HG03457 (cell line): ENCODE measurements at regions not wholly inside any gene's neighbourhood (a gene's known extent, or its start where the extent isn't known, plus 50 kb on each side); places are given as distances from the start of the nearest gene placed in this dataset.
"Not testable (repeated sequence)": the region's sequence is repeated elsewhere in the genome, so short reads cannot be mapped to it uniquely, and the experiment has no call there.

Source experiments
- ATAC-seq: cut with Tn5 transposase; IDR thresholded peaks from one replicate; pipeline ENCODE4 v1.9.1; 2021; ENCODE audit warnings: moderate number of reproducible peaks; ENCODE audit not compliant: unreplicated experiment

DNA sequence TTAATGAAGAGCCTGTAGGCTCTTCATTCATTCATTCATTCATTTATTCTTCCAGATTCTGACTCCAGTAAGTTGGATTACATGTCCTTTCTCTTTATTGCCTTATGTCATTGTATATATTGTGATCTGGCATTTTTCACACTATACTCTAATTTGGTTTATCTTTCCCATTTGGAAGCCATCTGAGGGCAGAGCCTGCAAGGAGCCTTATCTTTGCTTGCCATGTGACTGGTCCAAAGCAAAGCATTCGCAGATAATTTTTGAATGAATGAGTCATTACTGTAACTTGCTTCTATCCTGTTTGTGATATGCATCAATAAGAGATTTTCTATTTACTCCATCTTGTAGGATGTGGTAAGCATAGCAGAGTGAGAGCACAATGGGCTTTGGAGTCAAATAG is 108.4 kb upstream of the DAB1 start:
- ATAC-seq: no peak

DNA sequence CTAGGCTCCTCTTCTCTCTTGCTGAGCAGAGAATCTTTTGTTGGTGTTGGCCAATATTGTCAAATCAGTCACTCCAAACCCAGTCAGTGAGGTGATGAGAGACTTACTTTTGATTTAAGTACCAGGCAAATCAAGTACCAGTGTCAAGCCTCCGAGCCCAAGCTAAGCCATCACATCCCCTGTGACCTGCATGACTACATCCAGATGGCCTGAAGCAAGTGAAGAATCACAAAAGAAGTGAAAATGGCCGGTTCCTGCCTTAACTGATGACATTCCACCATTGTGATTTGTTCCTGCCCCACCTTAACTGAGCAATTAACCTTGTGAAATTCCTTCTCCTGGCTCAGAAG is 107.0 kb upstream of the DAB1 start:
- not testable (repeated sequence) for ATAC-seq

DNA sequence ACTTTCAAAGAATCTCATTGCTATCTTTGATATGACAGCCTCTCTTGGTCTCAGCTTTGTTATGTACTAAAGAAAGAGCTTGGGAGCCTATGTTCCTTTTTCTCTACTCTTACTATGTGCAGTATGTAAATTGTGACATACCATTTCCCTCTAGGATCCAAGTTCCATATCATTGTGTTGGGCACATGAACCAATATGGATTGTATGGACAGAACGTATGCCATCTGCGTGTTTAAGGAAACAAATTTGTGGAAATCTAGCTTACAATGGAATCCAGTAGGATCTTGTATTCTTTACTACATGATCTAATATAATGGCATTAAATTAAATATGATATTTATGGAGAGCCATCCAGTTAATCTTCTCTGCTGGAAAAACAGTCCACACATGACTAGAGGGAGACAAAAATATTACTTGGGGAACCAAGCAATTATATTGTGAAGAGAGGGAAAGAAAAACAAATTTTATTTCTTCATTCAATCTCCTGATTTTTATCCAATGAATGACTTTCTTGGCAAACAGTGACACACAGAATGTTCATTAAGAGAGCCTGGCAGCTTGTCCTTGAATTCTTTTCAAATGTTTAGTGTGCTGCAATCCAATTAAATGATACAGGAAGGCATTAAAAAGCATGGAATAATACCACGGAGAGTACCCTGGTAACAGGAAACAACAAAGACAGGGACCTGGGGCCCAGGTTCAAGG is 106.5 kb upstream of the DAB1 start:
- no peak for ATAC-seq

DNA sequence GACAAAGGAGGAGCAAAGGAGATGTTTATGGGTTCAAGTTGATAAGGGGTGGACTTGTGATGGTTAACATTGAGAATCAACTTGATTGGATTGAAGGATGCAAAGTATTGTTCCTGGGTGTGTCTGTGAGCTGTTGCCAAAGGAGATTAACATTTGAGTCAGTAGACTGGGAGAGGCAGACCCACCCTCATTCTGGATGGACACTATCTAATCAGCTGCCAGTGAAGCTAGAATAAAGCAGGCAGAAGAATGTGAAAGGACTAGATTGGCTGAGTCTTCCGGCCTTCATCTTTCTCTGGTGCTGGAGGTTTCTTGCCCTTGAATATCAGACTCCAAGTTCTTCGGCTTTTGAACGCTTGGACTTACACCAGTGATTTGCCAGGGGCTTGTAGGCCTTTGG is 98.7 kb upstream of the DAB1 start:
- no peak for ATAC-seq

DNA sequence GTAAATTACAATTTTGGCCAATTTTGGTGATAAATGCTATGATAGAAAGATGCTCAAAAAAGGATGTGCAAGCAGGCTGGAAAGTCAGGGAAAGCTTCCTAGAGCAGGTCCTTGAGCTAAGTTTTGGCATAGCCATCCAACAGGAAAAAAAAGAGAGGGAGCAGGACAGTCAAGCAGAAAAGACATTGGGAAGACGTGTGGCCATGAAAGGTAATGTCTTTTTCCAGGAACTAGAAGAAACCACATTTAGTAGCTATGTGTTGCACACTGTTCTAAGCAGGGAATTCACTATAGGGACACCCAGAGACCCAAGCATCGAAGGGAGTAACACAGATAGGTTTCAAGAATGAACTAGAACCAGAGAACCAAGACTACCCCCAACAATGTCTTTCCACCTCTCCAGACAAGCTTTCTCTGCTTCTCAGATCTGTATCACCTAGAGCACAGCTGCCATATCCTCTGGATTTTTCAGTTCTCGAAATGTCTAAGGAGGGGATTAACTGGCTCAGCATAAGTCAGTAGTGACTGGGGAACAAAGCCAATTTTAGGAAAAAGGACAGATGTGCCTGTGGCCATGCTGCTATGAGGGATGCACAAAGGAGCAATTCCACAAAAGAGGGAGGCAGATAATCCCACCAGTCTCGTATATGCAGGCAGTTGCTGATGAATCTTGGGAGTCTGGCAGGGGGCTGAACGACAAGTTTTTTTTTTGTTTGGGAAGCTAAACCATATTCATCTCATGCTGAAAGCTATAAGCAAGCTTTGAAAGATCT is 97.1 kb upstream of the DAB1 start:
- no peak for ATAC-seq

DNA sequence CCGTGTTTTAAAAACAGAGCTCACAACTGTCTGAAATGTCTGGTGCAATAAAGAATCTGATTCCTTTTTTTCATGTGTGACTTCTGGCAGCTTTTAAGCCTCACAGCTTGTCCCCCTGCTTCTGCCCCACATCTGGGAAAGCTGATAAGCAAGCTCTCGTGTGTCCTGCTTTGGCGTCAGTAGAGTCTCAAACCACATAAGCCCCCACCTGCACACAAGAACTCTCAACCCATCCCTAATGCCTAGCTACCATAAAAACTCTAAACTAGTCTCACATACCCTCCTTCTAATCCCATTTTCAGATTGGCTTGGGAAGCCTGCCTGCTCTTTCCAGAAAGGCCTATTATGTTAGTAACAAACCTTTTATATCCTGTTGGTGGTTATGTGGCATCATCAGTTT is 94.6 kb upstream of the DAB1 start:
- ATAC-seq: no peak

DNA sequence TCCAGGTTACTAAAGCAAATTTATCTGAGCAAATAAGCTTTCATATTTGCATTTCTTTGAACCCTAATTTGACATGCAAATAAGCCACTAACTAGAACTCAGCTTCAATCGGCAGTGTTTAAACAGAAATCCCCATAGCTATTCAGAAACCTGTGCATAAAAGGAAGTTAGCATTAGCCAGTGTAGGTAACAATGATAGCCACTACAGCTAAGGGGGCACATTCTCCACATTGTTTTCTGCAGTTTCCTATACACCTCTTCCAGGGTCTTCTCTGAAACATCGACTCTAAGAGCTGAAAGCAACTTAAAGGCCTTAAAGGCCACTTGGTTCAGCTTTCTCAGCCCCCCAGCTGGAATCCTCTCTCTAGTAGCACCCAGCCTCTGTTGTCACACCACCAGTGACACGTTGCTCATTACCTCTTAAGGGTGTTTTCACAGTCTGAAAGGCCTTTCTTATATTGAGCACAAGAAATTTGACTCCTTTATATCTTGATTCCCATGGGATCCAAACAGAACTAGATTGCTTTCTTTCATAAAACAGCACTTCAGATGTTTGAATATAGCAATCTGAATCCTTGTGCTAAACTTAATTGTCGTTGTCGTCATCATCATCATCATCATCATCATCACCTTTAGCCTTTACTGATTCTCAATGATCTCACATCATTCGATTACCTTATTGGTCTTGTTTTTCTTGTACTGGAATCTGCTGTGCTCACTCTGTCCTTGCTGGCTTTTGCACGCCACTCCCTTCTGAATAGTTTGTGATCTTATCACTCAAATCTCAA is 93.9 kb upstream of the DAB1 start:
- no peak for ATAC-seq

DNA sequence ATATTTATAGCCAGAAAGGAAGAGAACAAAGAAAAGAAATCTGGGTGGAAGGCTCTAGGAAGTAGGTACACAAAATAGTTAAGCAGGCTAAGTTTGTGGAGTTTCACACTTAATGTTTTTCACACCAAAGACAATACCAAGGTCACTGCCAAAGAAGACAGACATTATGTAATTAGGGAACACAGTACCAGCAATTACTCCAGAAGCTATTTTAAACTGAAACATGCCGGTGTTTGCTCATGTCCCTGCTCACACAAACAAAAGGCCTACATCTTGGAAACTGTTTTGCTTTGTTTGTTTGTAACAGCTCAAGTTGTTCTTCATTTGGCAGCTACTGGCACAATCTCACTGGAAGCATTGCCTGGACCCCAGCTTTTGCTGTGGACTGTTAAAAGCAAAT is 88.5 kb upstream of the DAB1 start:
- no peak for ATAC-seq

DNA sequence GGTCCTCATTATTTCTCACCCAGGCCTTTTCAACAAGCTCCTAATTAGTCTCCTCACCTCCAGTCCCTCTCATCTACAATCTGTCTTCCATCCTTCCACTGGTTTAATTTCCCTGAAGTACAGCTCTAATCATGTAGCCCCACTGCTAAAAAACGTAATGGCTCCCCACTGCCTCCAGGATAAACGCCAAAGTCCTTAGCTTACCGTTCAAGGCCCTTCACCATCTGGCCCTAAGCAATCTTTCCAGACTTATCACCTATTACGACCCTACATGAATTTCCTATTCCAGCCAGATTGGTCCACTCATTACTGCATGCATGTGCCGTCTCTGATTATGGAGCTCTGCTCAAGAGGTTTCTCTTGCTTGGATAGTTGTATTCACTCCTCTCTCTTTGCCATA is 83.1 kb upstream of the DAB1 start:
- ATAC-seq: no peak

DNA sequence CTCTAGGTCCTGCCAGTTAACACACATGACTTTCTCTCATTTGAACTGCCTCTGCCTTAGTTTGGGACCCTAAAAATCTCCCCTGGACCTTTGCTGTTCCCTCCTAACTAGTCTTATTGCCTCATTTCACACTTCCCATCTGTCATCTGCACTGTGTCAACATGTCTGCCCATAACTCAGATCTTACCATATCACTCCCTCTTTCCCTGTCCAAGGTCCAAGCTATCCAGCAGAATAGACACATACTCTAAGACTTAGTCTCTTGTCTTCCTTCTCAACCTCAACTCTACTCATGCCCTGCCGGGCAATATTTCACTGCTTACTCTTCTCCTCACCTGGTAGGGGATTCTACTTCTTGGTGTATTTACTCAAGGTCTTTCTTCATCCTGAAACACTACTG is 79.5 kb upstream of the DAB1 start:
- ATAC-seq: no peak

DNA sequence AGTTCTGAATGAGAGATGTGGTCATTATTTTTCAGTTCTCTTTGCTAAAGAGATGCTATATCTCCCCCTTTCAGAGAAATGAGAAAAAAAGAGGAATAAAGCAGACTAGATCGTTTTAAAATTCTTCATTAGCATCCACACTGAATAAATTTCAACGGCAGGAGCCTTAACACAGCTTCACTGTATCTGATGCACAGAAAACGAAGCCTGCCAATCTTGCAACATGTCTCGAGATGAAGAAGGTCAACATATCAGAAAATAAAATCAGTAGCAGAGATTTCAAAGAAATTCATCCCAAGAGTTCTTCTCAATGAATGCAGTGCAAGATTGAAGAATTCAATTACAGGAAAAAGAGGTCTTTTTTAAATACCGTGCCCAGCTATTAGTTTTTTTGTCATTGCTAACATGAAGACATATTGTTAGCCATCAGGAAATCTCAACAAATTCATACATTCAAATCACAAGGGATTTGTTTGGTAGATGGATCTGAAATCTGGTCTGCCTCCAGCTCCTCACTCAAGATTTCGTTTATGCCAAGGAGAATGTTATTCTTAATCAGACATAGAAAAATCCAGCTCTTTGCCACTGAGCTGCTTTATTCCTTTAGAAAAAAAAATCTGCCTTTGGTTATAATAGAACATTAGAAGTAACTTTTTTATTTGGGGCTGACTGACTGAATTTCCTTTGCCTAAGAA is 76.4 kb upstream of the DAB1 start:
- ATAC-seq: no peak

DNA sequence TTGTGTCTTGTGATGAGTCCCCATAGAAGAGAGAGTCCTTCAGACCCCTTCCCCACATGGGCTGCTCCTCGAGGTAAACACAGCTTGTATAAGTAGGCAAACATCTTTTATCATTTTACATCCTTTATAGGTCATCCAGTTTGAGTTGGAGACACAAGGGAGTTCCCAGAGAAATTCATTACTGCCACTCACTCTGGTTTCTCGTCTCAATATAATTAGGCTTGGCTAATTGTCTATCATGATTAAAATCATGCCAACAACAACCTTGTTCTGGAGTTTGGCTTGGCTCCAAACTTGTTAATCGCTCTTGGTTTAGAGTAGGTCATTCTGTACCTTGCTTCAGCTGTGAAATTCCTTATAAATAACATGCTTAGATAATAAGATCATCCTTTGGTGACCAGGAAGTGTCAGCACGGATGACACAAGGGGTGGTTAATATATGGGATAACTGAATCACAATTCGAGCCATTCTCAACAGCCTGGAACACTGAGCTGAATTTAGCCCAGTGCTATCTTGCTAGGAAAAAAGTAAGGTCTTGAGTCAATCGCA is 70.7 kb upstream of the DAB1 start:
- ATAC-seq: no peak

DNA sequence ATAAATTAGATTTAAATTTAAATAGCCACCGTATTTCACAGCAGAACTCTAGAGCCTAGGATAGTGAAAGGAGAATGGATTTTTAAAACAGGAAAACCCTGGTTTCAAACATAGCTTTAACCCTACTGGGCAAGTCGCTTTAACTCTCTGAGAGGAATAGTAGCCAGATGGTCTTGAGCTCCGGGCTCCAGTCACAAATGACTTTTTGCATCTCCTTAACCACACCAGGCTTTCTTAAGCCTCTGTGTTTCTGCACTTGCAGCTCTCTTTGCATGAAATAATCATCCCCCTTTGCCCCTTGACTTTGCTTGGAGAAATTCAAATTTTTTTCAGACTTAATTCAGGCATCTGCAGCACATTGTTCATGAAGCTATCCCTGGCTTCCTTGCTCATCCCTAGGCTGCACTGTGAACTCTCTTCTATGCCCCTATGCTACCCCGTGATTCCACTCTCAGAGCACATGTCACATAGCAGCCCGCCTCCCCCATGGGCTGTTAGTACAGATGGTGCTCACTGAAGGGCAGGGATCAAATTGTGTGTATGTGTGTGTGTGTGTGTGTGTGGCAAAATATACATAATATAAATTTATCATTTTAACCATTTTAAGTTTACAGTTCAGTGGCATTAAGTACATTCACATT is 68.8 kb upstream of the DAB1 start:
- ATAC-seq: no peak

DNA sequence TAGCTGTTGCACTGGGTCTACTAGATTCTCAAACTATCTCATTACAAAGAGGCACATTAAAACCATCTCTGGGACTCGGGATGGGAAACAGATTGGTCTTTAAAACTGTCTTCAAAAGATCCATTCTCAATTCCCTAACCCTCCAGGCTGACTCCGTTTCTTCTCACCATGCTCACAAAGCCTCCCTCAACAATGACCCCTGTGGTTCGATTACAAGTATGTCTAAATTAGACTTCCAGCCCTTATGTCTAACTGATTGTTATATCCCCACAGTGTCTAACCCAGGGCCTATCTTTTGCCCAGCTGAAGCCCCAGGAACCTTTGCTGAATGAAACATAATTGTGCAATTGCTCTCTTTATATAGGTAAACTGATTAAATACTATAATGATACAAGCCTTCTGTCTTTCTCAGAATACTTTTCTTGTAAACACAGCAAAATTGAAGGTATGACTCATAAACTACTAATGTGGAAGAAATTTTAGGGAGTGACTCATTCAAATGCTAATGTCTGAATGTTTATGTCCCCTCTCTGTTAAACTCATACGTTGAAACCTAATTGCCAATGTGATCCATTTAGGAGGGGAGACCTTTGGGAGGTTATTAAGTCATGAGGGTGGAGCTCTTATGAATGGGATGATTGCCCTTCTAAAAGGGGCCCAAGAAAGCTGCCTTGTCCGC is 65.6 kb upstream of the DAB1 start:
- ATAC-seq: no peak

DNA sequence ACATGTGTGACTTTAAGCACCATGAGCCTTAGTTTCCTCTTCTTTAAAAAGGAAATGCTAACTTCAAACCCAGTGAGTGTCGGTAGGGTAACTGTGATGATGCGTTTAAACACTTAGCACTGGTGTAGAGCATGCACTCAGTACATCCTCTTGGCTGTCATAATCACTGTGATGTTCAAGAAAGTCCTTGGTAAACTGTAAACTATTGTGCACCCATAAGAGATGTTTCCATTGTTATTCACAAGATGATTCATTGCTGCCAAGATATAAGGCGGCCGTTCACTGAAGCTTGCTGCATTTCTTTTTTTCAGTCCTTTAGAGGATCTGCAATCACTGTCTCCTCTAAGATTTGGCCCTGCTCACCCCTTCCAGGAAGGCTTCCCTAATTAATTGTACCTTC is 61.8 kb upstream of the DAB1 start:
- no peak for ATAC-seq

DNA sequence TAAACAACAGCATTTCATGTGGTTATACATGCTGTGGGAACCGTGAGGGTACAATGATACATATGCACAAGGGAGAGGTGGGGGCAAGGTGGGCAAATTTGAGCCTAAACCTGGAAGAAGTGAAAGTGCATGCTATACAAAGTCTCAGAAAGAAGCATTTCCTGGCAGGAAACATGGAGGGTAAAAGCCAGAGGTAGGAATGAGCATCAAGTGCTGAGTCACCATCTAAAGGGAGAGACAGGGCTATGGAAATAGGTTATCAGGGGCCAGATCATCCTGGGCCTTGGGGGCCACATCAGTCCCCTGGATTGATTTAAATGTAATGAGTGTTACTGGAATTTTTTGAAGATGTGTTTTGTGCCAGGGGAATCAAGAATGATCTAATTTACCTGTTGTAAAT is 60.1 kb upstream of the DAB1 start:
- ATAC-seq: no peak

DNA sequence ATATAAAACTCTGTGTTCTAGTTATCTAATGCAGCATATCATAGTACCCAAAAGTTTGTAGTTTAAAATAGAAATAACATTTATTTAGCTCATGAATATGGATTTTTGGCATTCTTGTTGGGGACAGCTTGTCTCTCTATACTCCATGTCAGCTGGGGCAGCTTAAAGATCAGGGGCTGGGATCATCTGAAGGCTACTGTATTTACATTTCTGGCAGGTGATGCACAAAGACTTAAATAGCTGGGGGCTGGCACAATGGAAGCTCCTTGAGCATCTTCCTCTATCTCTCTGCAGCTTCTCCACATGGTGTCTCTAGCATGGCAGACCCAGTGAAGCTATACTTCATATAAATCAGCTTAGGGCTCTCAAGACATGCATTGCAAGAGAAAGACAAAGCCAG is 55.6 kb upstream of the DAB1 start:
- no peak for ATAC-seq

DNA sequence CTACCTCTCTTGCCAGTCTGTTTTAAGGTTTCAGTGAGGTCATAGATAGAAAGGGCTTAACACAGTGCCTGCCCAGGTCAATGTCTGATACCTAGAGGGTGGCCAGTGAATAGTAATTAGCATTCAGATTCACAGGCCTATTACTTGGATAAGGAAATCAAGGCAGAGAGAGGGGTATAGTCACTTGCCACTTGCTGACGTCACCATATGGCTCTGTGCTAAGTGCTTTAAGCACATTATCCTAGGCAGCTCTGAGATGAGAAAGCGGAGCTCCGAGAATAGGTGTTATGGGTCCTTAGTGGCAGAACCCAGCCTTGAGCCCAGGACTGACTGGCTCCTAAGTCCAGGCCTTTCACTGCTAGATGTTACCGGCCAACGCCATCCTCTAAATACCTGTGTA is 51.5 kb upstream of the DAB1 start:
- ATAC-seq: no peak

DNA sequence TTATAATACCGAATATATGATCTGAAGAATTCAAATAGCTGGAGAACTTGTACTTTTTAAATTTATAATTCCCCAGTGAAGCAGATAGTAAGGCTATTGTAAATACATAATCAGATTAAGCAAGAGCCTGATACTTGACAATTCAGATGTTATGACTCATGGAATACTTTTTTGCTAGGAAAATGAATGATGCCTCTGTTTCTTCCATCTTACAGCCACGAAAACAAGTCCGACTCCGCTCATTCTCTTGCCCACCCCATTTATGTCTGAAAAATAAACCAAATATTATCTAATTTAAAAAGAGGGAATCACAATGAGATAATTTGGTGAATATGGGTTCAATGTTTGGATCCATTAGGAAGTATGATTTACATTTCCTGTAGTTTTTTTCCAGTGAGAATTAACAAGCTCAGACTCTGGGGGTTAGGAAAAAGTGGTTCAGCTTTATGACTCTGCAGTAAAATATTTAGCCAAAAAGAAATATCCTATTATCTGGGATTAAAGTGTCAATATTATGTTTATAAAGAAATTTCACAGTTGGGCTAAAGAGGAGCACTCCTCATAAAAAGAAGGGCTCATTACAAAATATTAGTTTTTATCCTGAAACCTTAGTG is 50.4 kb upstream of the DAB1 start:
- no peak for ATAC-seq
